Activated CD8-positive, alpha-beta T cell treated with anti-CD3 and anti-CD28 coated beads for 36 hours (primary cell): ENCODE measurements at regions not wholly inside any gene's neighbourhood (a gene's known extent, or its start where the extent isn't known, plus 50 kb on each side); places are given as distances from the start of the nearest gene placed in this dataset.

Experiments used
- ATAC-seq: fragments of 200-7000 bp; cut with Tn5 transposase; one replicate; pipeline ENCODE4 v1.10.0; 2021; ENCODE audit warnings: mild to moderate bottlenecking, moderate library complexity
- CTCF ChIA-PET: fragments of 350-600 bp; sonication (Branson Sonifier 250); formaldehyde crosslinking; loops from one replicate; lab custom pipeline; 2021; ENCODE audit warnings: antibody characterized with exemption; lab: Charles Lee
- POLR2A ChIA-PET: fragments of 350-600 bp; sonication (Branson Sonifier 250); formaldehyde crosslinking; loops from one replicate; lab custom pipeline; 2021; ENCODE audit warnings: antibody characterized with exemption; lab: Charles Lee
- DNase-seq: peaks from one replicate; pipeline ENCODE4 v3.0.0-alpha.2; 2020
- H3K27ac Mint-ChIP-seq: one replicate; pipeline ENCODE4 v1.8.0; 2021; ENCODE audit warnings: mild to moderate bottlenecking, mixed read lengths
- H3K27me3 Mint-ChIP-seq: one replicate; pipeline ENCODE4 v1.8.0; 2021; ENCODE audit warnings: mixed read lengths
- H3K36me3 Mint-ChIP-seq: one replicate; pipeline ENCODE4 v1.8.0; 2021; ENCODE audit warnings: low read depth, mixed read lengths
- H3K4me1 Mint-ChIP-seq: one replicate; pipeline ENCODE4 v1.8.0; 2021; ENCODE audit warnings: low read depth, mixed read lengths
- H3K4me3 Mint-ChIP-seq: one replicate; pipeline ENCODE4 v1.8.0; 2021; ENCODE audit warnings: mild to moderate bottlenecking, moderate library complexity, mixed read lengths
- H3K9me3 Mint-ChIP-seq: one replicate; pipeline ENCODE4 v1.8.0; 2021; ENCODE audit warnings: mixed read lengths
- intact Hi-C: fragments of 100-400 bp; cut with micrococcal nuclease; formaldehyde crosslinking; loops from one replicate; pipeline ENCODE4 v1.10.0; 2022
- TF ChIP-seq, protein P1 (sequence below): fragments of 200-600 bp; IDR thresholded peaks from one replicate; pipeline ENCODE4 v1.8.0; 2022; ENCODE audit warnings: antibody characterized with exemption, mild to moderate bottlenecking

DNA sequence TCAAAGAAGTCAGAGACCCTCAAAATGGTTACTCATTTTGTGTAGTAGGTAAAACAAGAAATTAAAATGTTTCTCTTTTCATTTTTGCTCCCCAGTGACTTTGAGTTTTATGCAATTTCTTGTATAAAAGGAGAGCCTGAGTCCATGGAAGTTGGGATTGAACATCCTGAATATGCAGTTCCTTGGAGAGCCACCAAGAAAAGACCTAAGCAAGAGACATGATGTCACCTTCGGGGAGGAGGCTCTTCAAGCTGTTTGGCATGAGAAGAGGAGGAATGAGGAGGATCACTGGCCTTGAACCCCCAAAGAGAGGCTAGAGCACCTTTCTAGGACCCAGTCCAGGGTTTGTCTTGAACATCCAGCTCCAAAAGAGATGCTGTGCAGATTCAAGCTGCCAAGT lies 62.3 kb upstream of the CALM2 start:
- DNase-seq: no peak
- H3K27ac Mint-ChIP-seq: no peak overlapping the region
- intact Hi-C loops: no loop called here
- H3K27me3 Mint-ChIP-seq: peaks cover 2% of the 10 kb centered on the region
- CTCF ChIA-PET: interaction anchor here (1.6 kb wide), 1 partner anchor 33 kb away, joined by 6 read pairs; no protein-coding TSS in a partner anchor
- POLR2A ChIA-PET: no interaction called here
- H3K4me1 Mint-ChIP-seq: no peaks in the 10 kb centered on the region
- no peak overlapping the region for H3K4me3 Mint-ChIP-seq
- H3K9me3 Mint-ChIP-seq: no peaks in the 10 kb centered on the region
- ATAC-seq: no peak
- H3K36me3 Mint-ChIP-seq: no peaks in the 10 kb centered on the region
- TF ChIP-seq, protein P1, sequence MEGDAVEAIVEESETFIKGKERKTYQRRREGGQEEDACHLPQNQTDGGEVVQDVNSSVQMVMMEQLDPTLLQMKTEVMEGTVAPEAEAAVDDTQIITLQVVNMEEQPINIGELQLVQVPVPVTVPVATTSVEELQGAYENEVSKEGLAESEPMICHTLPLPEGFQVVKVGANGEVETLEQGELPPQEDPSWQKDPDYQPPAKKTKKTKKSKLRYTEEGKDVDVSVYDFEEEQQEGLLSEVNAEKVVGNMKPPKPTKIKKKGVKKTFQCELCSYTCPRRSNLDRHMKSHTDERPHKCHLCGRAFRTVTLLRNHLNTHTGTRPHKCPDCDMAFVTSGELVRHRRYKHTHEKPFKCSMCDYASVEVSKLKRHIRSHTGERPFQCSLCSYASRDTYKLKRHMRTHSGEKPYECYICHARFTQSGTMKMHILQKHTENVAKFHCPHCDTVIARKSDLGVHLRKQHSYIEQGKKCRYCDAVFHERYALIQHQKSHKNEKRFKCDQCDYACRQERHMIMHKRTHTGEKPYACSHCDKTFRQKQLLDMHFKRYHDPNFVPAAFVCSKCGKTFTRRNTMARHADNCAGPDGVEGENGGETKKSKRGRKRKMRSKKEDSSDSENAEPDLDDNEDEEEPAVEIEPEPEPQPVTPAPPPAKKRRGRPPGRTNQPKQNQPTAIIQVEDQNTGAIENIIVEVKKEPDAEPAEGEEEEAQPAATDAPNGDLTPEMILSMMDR: no peak

DNA sequence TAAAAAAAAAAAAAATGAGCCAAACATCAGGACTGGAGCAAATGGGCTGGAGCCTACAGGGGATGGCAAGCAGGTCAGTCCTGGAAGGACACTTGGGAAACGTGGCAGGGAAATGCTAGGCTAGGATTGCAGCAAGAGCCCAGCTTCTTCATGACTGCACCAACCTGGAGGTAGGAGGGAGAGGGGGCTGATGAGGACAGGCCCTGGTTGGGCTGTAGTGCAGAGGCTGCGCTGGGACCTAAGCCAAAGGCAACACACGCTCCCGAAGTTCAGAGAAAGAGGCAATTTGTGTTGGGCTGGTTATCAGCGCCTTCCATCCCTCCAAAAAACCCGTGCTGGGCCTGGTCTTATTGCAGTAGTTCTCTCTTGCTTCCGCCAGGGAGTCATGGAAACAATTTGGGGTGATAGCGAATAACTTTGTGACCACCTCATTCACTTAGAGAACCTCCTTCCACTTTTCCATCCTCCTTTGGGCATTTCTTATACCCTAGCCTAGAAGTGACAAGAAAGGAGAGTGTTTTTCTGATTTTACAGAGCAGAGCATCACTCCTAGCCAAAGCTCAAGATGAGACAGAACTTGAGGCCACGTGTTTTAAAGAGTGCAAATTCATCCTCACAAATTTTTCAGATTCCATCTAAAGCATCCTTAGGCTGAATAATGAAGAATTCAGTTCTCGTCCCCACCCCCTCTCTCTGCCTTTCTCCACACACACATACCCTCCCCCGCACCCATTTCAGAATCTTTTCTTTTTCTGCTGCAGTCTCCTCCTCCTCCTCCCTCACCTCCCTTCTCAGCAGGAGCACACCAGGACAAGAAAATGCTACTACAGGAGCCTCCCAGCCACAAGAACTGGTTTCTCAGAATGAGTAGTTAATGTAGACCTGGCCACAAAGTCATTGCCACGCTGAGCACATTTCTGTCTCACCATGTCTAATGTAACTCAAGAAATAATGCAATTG lies 61.3 kb upstream of the CALM2 start:
- ChIA-PET POLR2A (no interaction called here), CTCF (no interaction called here)
- no peak for ATAC-seq
- Mint-ChIP-seq H3K27ac (no peak overlapping the region), H3K4me3 (no peak overlapping the region), H3K9me3 (no peaks in the 10 kb centered on the region), H3K4me1 (no peaks in the 10 kb centered on the region), H3K36me3 (no peaks in the 10 kb centered on the region), H3K27me3 (peaks cover 2% of the 10 kb centered on the region)
- DNase-seq: no peak
- TF ChIP-seq, protein P1: no peak
- intact Hi-C loops: no loop called here

- intact Hi-C loops: no loop called here
- ChIA-PET POLR2A (no interaction called here), CTCF (no interaction called here)
These were observed 60.3 kb upstream of the CALM2 start for GRCh38 chr2:47236503-47237215.

GRCh38 chr2:47235132-47235531 lies 58.8 kb upstream of the CALM2 start:
- no peak for ATAC-seq

More at GRCh38 chr2:47236503-47237215, 60.3 kb upstream of the CALM2 start:
- DNase-seq (no peak), ATAC-seq (no peak)
- no peak overlapping the region for H3K27ac Mint-ChIP-seq
- TF ChIP-seq, protein P1: no peak
- no peaks in the 10 kb centered on the region for H3K9me3 Mint-ChIP-seq
- H3K4me1 Mint-ChIP-seq: no peaks in the 10 kb centered on the region
- peaks cover 2% of the 10 kb centered on the region for H3K27me3 Mint-ChIP-seq
- H3K36me3 Mint-ChIP-seq: no peaks in the 10 kb centered on the region
- no peak overlapping the region for H3K4me3 Mint-ChIP-seq

More at GRCh38 chr2:47235132-47235531, 58.8 kb upstream of the CALM2 start:
- no peak for DNase-seq
- Mint-ChIP-seq H3K9me3 (no peaks in the 10 kb centered on the region), H3K27me3 (peaks cover 2% of the 10 kb centered on the region), H3K4me3 (no peak overlapping the region), H3K36me3 (no peaks in the 10 kb centered on the region), H3K27ac (no peak overlapping the region), H3K4me1 (no peaks in the 10 kb centered on the region)
- TF ChIP-seq, protein P1: no peak
- ChIA-PET CTCF (no interaction called here), POLR2A (interaction anchor here (0.8 kb wide), 1 partner anchor 12 kb away, joined by 3 read pairs; no protein-coding TSS in a partner anchor)
- intact Hi-C loops: no loop called here
